ENCODE measurements at regions not wholly inside any gene's neighbourhood (a gene's known extent, or its start where the extent isn't known, plus 50 kb on each side); places are given as distances from the start of the nearest gene placed in this dataset.

GRCh38 chr6:23533944-23534343, 592.1 kb upstream of the NRSN1 start:
- TF ChIP-seq CTCF (IDR thresholded peaks at IDR 0.05; ENCODE audit: low read depth, low read length, poor library complexity, severe bottlenecking) (no peak), EZH2phosphoT487 (IDR thresholded peaks at IDR 0.05; ENCODE audit: borderline replicate concordance, low read length) (no peak)

Data from DOHH2 (cell line).